Cardiac fibroblast (primary cell): ENCODE measurements at regions not wholly inside any gene's neighbourhood (a gene's known extent, or its start where the extent isn't known, plus 50 kb on each side); places are given as distances from the start of the nearest gene placed in this dataset.

Source experiments
- DNase-seq, 2 donors: peaks; one replicate each; pipeline versions ENCODE4 v3.0.0 to v3.0.0-alpha.2; 2010; ENCODE audit warnings: low read depth in 2 of 2
- H3K4me3 ChIP-seq, 2 donors: replicated peaks in 1 of 2; 1 replicate in 1 of 2; 2 replicates in 1 of 2; pipeline ENCODE4 v1.5.1; 2011; ENCODE audit warnings: low read depth in 2 of 2, low read length in 2 of 2, mild to moderate bottlenecking in 2 of 2, moderate library complexity in 1 of 2
- CTCF ChIP-seq: IDR thresholded peaks from one replicate; pipeline ENCODE4 v1.5.1; 2011; ENCODE audit warnings: low read depth, mild to moderate bottlenecking, low read length, inconsistent platforms

DNA sequence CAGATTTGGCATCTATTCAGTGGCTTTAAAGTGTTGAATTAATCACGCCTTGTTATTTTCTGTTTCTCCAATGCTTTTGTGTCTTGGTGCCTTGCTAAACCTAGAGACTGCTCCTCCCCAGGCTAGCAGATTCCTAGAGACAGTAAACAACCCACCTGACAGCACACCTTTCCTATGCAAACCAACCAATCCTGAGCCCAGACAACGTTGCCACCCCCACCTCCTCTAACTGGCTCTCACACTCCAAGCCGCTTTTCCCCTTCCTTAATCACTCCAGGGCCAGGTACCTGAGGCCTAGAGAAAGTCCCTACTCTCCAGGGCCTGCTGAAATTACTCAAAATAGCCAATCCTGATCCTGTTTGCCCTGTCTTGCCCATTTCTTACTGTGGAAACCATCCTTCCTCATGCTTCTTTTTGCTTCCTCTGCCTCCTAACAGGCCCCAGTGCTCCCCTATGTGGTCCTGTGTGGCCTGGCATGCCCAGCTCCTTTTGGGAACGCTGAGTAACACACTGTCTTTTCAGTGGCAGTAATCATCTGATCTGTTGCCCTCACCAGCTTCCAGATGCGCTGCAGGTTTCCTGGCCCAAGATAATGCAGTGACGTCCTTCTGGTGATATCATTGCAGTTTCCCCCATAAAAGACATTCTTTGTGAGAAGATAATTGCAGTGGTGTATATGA lies 53.4 kb downstream of the GAS1 start:
- no peak for DNase-seq
- no peak overlapping the region for H3K4me3 ChIP-seq
- no peak for TF ChIP-seq CTCF

DNA sequence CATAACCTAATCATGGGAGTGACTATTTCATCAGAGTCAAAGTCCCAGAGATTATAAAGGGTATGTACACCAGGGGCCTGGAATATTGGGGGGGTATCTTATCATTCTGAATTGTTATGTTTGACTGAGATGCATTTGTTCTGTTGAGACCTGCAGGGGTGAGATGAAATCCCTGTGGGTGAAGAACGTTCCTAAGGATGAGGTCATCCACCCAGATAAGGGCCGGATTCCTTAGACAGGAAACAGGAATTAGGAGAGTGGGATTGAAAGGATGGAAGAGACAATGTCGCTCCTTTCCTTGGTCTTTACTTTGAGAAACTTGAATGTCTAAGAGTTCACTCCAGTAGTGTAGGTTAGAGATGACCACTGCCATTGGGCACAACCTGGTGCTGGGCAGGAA lies 54.7 kb downstream of the GAS1 start:
- H3K4me3 ChIP-seq = no peak overlapping the region
- peak in 1 of 2 donors; percentile 31 for DNase-seq
- TF ChIP-seq CTCF = no peak

- TF ChIP-seq CTCF = no peak
- DNase-seq = no peak
- no peak overlapping the region for H3K4me3 ChIP-seq
These were observed 55.3 kb downstream of the GAS1 start for GRCh38 chr9:86891886-86892437.

DNA sequence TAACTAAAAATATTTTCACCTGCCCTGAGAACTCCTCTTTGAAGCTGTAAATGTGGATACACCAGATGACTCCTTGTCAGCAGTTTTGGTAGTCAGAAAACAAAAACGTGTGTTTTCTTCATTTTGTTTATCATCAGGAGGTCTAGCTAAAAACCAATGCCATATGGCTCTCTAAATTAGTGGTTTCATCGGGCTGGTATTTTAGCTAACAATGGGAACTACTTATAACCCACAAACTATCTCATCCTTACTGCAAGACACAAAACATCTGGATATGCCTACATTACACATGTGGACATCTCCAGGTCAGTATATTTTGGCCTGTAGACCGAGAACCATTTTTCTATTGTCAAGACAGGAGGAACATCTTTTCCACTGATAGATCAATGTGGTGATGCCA lies 56.2 kb downstream of the GAS1 start:
- no peak for DNase-seq
- H3K4me3 ChIP-seq = no peak overlapping the region

GRCh38 chr9:86885232-86885631 lies 62.1 kb downstream of the GAS1 start:
- no peak overlapping the region for H3K4me3 ChIP-seq
- DNase-seq = no peak
- TF ChIP-seq CTCF = no peak

More for the DNA sequence above, 56.2 kb downstream of the GAS1 start:
- TF ChIP-seq CTCF = no peak

- no peak overlapping the region for H3K4me3 ChIP-seq
- no peak for TF ChIP-seq CTCF
- no peak for DNase-seq
These were observed 70.6 kb downstream of the GAS1 start for GRCh38 chr9:86876621-86877196.
